ENCODE measurements at regions not wholly inside any gene's neighbourhood (a gene's known extent, or its start where the extent isn't known, plus 50 kb on each side); places are given as distances from the start of the nearest gene placed in this dataset.

DNA sequence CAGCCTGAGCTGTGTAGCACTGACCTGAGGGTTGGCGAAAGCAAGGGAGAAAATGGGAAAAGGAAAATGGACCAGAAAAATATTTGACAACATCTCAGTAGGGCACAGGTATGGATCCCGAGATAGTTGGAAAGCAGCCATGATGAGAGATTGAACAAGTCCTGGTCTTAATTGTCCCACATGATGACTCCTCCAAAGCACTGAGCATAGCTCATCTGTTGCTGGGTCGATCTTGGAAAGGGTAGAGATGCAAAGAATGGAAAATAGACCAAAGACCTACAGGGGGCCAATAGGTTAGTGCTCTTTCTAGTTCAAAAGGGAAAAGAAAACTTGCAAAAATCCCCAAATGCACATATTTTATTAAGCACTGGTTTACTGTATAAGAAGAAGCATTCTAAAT lies 251.9 kb downstream of the SEC23A start:
- POLR2A ChIA-PET = no interaction called here
- CTCF ChIA-PET = no interaction called here

DNA sequence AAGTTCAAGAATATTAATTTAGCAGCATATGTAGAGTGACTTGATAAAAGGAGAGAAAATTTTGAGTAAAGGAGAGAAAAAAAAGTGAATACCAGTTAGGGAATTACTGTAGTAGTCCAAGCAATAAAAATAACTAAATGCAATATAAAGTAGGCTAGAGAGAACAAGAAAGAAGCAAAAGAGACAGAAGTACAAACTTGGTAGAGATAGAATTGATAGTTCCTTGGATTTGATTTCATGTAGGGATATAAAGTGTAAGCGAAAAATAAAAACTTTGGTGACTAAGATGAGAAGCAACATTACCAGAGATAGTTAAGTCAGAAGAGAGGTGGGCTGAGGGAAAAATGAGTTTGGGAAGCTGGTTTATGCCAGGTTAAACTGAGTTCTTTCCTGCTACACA lies 252.4 kb downstream of the SEC23A start:
- ChIA-PET POLR2A (no interaction called here), CTCF (no interaction called here)

DNA sequence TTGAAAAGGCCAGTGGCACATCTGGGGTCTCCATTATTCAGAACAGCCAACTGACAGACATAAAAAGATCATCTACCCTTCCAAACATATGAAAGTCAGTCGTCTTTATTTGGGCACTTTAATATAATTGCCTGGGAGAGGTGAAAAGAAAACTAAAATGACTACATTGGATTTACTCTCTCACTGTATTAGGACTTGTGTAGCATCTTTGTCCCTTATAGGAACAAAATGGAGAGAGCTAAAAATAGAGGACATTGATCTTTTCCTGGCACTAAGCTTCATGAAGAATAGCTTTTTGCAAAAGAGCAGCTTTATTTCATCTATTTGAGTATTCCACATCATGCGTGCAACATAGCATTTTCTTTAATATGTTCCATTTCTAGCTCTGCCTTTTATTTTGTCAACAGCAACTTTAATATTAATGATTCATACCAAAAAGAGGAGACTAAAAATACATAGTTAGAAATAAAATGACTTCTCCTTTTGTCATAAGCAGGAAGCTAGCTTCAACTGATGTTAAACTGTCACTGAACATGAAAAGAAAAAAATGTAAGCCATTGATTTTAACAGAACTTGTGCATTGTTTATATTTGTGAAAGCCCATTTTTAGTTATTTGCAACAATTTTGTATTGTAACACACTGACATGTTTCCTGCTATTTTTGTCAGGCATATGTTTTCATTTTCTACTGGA lies 254.6 kb downstream of the SEC23A start:
- CTCF ChIA-PET = no interaction called here
- POLR2A ChIA-PET = no interaction called here

DNA sequence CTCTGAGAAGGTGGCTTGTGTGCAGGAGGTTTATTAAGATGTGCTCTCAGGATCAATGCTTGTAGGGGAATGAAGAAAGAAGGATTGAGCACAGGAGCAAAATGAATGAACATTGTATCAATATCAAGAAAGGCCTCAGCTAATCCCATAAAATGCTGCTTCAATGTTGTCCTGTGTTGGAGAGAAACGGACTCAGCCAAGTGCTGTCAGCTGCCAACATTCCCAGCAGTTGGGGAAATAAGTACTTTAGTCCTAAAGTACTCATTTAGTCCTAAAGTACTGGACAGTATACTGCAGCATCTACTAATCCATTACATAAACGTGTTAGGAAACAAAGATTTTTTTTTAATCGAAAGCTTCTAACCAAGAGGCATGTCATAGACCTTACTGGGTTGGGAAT lies 255.9 kb downstream of the SEC23A start:
- CTCF ChIA-PET = no interaction called here
- POLR2A ChIA-PET = no interaction called here

DNA sequence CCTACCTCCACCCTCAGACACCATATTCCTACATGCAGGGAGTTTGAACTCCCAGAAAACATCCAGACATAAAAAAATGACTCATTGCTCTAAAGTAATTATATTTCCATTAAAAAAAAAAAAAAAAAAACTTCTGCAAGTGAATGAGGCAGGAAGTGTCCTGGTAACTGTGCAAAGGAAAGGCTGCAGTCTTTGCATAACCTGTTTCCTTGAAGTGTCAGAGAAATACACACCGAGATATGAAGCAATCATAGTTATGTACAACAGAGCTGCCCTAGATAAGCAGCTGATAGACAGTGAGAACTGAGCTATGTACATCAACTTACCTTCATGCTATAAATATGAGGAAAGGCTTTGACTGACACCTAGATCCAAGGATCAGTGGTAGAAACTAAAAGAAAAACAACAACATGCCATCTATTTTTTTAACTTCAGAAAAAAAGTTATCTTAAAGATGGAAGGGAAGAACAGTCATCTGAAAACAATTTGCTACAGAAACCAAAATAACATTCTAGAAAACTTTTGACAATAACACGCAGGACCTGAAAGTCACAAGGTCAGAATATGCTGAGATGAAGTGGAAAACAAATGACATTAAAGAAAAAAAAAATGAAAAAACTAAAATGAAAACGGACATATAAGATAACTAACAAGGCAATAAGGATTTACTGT lies 263.2 kb downstream of the SEC23A start:
- ChIA-PET CTCF (no interaction called here), POLR2A (no interaction called here)

DNA sequence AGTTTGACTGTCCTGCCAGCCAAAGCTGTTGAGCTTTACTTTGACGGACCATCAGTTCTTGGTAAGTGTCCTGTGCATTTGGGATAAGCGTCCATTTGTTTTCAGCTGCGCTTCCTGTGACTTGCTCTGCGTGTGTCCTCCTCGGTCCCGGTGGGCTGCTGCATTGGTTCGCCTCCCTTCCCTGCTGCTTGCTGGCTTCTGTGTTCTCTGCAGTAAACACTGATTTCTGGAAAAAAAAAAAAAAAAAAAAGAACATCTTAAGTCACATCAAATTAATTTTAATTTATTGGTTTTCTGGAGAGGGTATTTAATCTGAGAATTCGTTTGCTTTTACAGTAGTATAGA lies 264.1 kb downstream of the SEC23A start:
- POLR2A ChIA-PET = no interaction called here
- CTCF ChIA-PET = no interaction called here

DNA sequence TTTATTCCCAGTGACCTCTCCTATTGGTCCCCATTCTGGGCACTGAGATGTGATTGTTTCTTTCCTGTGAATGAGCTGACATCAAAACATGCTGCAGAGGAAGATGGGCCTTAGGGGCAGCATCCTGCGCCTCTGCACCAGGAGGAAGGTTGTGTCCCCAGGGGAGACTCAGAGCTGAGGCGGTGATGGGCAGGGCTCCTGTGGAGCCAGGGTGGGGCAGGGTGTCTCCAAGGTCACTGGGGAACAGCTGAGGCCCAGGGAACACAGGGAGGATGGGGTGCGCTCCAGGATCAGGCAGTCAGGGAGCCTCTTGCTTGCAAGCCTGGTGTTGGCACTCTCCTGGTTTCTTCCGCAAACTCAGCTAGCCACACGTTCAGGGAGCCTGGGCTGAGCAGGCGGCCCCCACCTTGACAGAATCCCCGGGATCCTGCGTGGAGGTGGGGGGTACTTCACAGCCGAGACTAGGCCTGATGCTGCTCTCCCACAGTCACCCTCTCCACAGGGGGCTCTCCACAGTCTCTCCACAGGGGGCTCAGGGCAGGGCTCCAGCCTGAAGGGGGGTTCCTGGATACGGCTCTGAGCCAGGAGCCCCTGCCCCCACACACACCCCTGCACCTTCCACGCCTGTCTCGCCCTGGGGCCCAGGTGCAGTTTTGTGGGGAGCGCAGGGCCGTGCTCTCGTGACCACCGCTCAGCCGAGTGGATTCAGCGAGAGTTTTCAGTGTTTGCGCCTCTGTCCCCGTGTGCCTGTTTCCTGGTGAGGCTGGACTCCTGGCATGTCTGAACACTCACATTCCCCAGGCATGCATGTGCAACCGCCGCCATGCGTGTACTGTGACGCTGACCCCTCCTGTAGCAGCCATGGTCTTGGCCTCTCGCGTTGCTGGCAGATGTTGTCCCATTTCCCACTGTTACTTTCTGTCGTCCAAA lies 264.7 kb downstream of the SEC23A start:
- ChIA-PET CTCF (no interaction called here), POLR2A (no interaction called here)

DNA sequence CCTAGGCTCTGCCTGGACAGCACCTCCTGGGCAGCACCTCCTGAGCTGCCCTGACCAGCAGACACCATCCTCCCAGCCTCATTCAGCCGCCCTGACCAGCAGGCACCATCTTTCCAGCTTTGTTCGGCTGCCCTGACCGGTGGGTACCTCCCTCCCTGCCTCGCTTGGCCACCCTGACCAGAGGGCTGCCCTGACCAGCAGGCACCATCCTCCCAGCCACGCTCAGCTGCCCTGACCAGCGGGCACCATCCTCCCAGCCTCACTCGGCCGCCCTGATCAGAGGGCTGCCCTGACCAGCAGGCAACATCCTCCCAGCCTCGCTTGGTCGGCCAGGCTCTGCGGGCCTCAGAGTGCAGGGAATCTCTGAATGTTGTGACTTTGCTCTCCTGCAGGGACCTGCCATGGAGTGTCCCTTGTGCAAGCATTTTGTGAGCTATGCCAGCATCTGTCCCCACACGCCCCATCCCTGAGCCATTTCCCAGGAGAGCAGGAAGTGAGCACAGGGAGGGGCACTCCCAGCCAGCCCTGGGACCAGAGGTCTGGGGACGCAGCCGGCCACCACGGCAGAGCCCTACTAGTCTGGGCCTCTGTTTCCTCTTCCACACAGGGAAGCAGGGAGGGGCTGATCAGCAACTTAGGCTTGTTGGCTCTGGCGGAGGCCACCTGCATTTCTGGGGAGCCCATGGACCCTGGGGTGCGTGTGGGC lies 265.5 kb downstream of the SEC23A start:
- ChIA-PET CTCF (no interaction called here), POLR2A (no interaction called here)

DNA sequence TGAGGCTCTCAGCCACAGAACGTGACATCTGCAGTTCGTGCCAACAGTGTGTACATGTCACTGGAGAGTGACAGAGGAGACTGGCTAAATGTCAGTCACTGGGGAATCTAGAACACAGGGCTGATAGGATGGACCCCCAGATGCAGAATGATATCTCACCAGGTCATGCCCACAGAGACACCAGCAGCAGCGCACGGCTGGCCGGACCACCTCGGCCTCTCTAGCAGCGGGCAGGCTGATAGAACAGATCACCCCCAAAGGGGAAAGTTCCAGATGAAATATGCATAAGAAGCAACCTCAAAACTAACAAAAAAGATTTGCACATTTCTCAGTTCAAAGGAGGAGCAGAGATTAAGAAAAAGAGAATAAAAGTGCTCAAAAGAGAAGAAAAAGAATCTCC lies 266.5 kb downstream of the SEC23A start:
- CTCF ChIA-PET = no interaction called here
- POLR2A ChIA-PET = no interaction called here

DNA sequence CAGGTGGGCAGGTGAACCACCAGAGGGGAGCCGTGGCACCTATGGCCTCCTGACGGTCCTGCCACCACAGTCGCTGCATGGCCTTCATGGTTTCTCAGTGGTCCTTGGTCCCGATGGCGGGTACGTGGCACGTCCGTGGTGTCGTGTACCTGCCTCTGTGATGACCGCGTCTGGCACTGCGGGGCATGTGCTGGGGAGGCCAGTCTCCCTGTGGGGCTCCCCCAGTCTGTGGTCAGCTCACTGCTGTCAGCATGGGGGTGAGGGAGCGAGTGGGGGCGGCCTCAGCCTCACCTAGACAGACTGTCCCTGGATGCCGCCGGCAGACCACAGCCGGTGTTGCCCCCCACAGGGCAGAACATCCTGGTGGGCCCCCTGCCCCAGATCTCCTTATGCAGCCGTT lies 267.2 kb downstream of the SEC23A start:
- ChIA-PET POLR2A (no interaction called here), CTCF (no interaction called here)

DNA sequence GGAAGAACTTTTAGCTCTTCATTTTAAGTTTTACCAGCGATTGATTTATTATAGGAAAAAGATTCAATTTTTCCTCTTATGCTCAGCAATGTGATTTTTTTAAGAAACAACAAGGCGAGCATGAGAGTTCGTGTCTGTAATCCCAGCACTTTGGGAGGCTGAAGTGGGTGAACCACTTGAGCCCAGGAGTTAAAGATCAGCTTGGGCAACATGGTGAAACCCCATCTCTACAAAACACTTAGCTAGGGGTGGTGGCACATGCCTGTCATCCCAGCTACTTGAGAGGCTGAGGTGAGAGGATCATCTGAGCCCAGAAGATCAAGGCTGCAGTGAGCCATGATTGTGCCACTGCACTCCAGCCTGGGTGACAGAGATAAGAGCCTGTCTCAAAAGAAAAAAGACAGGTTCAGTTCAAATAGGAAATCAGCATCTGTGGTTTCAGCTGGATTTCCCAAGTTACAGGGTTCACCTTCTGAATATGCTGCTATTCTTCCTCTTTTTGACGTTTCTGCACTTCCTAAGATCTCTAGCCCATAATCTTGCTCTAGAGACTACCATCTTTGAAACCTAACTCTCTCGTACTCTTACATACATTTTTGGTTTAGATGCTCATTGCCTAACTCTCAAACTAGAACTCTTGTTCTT lies 274.7 kb downstream of the SEC23A start:
- CTCF ChIA-PET = no interaction called here
- POLR2A ChIA-PET = no interaction called here

DNA sequence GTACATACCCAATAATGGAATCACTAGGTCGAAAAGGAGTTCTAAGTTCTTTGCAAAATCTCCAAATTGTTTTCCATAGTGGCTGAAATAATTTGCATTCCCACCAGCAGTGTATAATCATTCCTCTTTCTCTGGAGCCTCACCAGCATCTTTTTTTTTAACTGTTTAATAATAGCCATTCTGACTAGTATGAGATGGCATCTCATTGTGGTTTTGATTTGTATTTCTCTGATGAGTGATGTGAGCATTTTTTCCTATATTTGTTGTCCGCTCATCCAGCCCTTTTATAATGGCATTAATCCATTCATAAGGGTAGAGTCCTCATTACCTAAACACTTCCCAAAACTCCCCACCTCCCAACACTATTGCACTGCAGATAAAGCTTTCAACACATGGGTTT lies 278.3 kb downstream of the SEC23A start:
- ChIA-PET CTCF (no interaction called here), POLR2A (no interaction called here)

DNA sequence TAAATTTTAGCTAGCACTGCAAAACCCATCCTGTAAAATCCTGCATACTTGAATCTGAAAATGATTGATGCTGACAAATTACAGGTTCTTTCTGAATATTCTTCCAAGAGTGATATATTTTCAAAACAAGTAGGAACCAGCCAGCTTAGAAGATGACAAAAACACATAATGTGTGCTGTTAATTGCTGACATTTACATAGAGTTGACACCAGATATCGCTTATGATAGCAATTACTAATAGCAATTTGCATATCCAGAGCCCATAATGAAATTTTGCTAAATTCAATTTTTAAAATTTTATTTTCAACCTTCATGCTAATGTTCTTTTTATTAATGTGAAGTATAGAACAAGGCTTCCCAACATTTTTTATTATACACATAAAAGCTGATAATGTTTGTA lies 284.5 kb downstream of the SEC23A start:
- ChIA-PET POLR2A (no interaction called here), CTCF (no interaction called here)

DNA sequence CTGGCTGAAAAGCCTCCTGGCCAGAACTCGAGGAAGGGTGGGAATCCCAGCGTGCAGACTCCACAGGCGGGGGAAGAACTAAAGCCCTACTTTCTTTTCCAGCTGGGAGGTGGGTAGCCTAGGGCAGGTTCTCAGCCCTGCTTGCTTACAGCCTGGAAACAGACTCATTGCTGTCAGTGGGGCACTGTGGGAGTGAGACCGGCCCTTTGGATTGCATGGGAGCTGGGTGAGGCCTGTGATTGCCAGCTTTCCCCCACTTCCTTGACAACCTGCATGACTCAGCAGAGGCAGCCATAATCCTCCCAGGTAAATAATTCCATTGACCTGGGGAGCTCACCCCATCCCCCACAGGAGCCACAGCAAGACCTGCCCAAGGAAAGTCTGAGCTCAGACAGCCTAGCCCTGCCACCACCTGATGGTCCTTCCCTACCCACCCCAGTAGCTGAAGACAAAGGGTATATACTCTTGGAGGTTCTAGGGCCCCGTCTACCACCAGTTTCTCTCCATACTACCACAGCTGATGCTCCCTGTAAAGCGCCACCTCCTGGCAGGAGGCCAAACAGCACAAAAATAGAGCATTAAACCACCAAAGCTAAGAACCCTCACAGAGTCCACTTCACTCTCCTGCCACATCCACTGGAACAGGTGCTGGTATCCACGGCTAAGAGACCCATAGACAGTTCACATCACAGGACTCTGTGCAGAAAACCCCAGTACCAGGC lies 294.1 kb downstream of the SEC23A start:
- ChIA-PET CTCF (no interaction called here), POLR2A (no interaction called here)

DNA sequence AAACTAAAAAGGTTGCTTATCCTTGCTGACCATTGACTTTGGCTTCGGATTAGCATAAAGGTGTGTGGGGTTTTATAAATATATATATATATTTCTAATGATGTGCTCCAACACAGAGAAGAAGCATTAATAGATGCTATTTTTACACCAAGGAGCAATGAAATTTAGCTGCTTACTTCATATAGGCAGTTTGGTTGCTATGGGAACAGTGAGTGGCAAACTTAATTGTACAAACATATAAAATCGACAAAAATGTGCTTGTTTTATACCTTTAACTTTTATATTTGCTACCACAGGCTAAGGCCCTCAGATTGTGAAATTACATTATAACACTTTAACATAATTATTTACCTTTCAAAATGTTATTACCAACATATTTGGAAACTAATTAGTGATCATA lies 303.4 kb downstream of the SEC23A start:
- ChIA-PET POLR2A (no interaction called here), CTCF (no interaction called here)

DNA sequence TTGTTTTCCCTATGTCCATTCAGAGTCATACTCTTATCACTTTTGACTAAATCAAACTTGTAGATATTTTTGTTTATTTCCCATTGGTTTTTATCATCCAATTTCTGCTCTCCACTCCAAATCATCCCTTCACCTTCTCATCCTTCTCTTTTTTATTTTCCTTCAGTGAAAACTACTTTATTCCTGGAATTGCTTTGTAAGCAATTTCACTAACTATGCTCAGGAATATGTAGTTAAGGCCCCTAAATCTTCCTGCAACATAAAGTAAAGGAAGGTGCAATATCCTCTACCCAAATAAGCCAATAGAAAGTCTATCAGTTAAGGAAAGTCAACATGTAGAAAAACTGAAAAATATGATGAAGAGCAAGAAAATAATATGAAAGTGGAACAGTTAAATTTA lies 308.4 kb downstream of the SEC23A start:
- CTCF ChIA-PET = no interaction called here
- POLR2A ChIA-PET = no interaction called here

DNA sequence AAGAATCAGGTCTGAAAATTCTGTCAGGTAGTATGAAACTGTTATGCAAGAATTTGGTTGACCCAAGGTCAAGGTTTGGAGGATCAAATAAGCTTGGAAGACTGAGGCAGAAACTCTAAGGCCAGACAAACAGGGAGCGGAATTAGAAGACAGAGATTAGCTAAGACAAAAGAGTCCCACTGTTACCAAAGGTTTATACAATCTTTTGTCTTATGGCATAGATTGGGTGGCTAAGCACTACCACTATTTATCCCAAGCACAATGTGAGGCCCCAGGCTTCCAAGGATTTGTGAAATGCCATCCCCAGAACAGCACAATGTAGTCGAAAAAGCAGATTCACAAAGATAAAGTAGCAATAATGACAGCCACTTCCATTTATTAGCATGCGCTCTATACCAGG lies 311.2 kb downstream of the SEC23A start:
- ChIA-PET CTCF (no interaction called here), POLR2A (no interaction called here)

DNA sequence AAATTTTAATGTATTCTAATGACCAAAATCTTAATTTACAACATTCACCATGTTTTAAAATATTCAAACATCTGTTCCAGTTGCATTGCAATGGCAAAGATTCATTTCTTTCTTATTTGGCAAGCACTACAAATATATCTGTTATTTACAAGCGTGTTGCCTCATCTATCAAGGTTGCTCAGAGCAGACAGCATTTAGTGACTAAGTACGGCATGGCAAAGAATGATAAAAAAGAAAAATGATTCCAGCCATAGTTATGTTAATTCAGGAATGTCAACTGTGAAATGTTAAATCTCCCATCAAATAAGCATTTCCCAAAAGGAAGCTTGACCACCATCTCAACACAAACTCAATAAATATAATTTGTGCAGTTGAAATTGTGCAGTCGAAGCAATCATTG lies 312.1 kb downstream of the SEC23A start:
- ChIA-PET POLR2A (no interaction called here), CTCF (no interaction called here)

DNA sequence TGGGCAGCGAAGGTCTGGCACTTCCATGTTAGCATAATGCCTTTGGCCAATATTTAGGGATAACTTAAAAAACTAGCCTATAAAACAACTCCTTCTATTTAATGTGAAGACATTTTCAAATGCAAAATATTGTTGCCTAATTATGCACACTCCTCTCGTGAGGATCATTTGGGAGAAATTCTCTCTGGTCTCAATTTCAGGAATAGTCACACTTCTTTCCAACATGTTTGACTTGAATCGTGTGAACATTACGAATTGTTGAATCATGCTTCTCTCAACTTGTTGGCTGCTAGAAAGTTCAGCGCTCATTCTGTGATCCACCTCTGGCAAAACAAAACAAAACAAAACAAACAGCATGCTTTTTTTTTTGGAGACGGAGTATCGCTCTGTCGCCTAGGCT lies 313.2 kb downstream of the SEC23A start:
- ChIA-PET POLR2A (no interaction called here), CTCF (no interaction called here)

DNA sequence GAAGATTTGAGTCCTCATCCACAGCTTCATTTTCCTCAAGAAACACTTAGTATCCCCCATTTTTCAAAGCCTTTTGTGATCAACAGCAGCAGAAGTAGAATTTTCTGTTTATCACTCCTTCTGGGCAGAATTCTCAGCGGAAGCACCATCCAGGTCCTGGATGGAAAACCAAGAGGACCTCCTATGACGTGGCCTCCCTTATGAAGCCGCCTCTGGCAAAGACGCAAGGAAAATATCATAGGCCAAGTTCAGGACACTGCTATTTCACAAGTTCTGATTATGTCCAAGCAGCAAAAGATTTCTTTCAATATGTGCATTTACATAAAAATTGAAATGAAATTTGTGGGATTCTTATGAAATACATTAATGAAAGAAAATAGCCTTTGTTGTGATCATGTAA lies 315.0 kb downstream of the SEC23A start:
- ChIA-PET POLR2A (no interaction called here), CTCF (no interaction called here)

Data from activated CD8-positive, alpha-beta memory T cell treated with anti-CD3 and anti-CD28 coated beads for 36 hours (primary cell).